ENCODE measurements at regions not wholly inside any gene's neighbourhood (a gene's known extent, or its start where the extent isn't known, plus 50 kb on each side); places are given as distances from the start of the nearest gene placed in this dataset.
"Not testable (repeated sequence)": the region's sequence is repeated elsewhere in the genome, so short reads cannot be mapped to it uniquely, and the experiment has no call there.

DNA sequence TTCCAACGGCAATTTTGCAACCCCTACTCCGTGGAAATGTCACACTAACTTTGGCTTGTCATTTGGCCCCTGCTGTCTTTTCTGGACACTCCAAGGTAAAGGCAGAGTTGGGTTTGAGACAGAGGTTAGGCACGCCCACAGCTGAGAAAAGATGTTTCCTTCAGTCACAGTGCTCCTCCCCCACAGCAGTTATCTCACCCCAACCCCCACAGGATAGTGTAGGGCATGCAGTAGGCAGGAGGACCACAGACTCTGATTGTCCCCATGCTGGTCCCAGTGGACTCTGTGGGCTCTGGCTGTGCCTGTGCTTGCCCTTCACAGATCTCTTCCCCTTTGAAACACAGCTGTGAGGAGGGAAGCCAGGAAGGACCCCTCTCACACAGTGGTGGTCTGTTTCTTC is 124.0 kb upstream of the CARMIL1 start:
- Mint-ChIP-seq H3K27ac (no peak overlapping the region), H3K4me1 (ENCODE audit: low read depth in 2 of 2) (no peaks in the 10 kb centered on the region), H3K27me3 (peaks cover 0 to 13% of the 10 kb centered on the region in 2 donors), H3K36me3 (ENCODE audit: insufficient read depth) (no peaks in the 10 kb centered on the region), H3K4me3 (no peak overlapping the region), H3K9me3 (peaks cover 1 to 7% of the 10 kb centered on the region in 2 donors)
- ATAC-seq (replicated peaks): no peak
- no peak for DNase-seq

GRCh38 chr6:25156123-25156522 is 123.1 kb upstream of the CARMIL1 start:
- Mint-ChIP-seq H3K36me3 (ENCODE audit: insufficient read depth) (no peaks in the 10 kb centered on the region), H3K27me3 (peaks cover 4 to 21% of the 10 kb centered on the region in 2 donors), H3K27ac (no peak overlapping the region), H3K4me3 (no peak overlapping the region), H3K9me3 (peaks cover 1 to 7% of the 10 kb centered on the region in 2 donors), H3K4me1 (ENCODE audit: low read depth in 2 of 2) (no peaks in the 10 kb centered on the region)
- no peak for ATAC-seq (replicated peaks)
- no peak for DNase-seq

GRCh38 chr6:25157183-25157582 is 122.0 kb upstream of the CARMIL1 start:
- Mint-ChIP-seq H3K27me3 (peaks cover 6 to 21% of the 10 kb centered on the region in 2 donors), H3K4me1 (ENCODE audit: low read depth in 2 of 2) (no peaks in the 10 kb centered on the region), H3K27ac (no peak overlapping the region), H3K9me3 (peaks cover 1 to 7% of the 10 kb centered on the region in 2 donors), H3K36me3 (ENCODE audit: insufficient read depth) (no peaks in the 10 kb centered on the region), H3K4me3 (no peak overlapping the region)
- DNase-seq (no peak), ATAC-seq (replicated peaks) (no peak)

GRCh38 chr6:25157842-25158241 is 121.3 kb upstream of the CARMIL1 start:
- no peaks in the 10 kb centered on the region for H3K36me3 Mint-ChIP-seq (ENCODE audit: insufficient read depth)
- H3K27me3 Mint-ChIP-seq: peaks cover 6 to 21% of the 10 kb centered on the region in 2 donors
- DNase-seq (no peak), ATAC-seq (replicated peaks) (no peak)
- no peak overlapping the region for H3K4me3 Mint-ChIP-seq
- H3K4me1 Mint-ChIP-seq (ENCODE audit: low read depth in 2 of 2): no peaks in the 10 kb centered on the region
- H3K27ac Mint-ChIP-seq: no peak overlapping the region
- H3K9me3 Mint-ChIP-seq: peaks cover 1 to 7% of the 10 kb centered on the region in 2 donors

DNA sequence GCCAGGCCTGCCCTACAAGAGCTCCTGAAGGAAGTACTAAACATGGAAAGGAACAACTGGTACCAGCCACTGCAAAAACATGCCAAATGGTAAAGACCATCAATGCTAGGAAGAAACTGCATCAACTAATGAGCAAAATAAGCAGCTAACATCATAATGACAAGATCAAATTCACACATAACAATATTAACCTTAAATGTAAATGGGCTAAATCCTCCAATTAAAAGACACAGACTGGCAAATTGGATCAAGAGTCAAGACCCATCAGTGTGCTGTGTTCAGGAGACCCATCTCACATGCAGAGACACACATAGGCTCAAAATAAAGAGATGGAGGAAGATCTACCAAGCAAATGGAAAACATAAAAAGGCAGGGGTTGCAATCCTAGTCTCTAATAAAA is 119.0 kb upstream of the CARMIL1 start:
- H3K4me1 Mint-ChIP-seq (ENCODE audit: low read depth in 2 of 2); H3K4me3 Mint-ChIP-seq; DNase-seq; ATAC-seq (replicated peaks); H3K36me3 Mint-ChIP-seq (ENCODE audit: insufficient read depth); H3K9me3 Mint-ChIP-seq; H3K27ac Mint-ChIP-seq: not testable (repeated sequence)
- peaks cover 6 to 21% of the 10 kb centered on the region in 2 donors for H3K27me3 Mint-ChIP-seq

- no peak overlapping the region for H3K27ac Mint-ChIP-seq
- peaks cover 7% of the 10 kb centered on the region for H3K36me3 Mint-ChIP-seq (ENCODE audit: insufficient read depth)
- no peak for DNase-seq
- no peaks in the 10 kb centered on the region for H3K4me1 Mint-ChIP-seq (ENCODE audit: low read depth in 2 of 2)
- H3K9me3 Mint-ChIP-seq: no peaks in the 10 kb centered on the region
- H3K4me3 Mint-ChIP-seq: no peak overlapping the region
- ATAC-seq (replicated peaks): no peak
- peaks cover 6 to 8% of the 10 kb centered on the region in 2 donors for H3K27me3 Mint-ChIP-seq
Observed at GRCh38 chr6:25165177-25165576, 114.0 kb upstream of the CARMIL1 start.

- H3K9me3 Mint-ChIP-seq: no peaks in the 10 kb centered on the region
- H3K36me3 Mint-ChIP-seq (ENCODE audit: insufficient read depth): peaks cover 7% of the 10 kb centered on the region
- H3K4me1 Mint-ChIP-seq (ENCODE audit: low read depth in 2 of 2): no peaks in the 10 kb centered on the region
- no peak overlapping the region for H3K27ac Mint-ChIP-seq
- H3K27me3 Mint-ChIP-seq: peaks cover 2 to 6% of the 10 kb centered on the region in 2 donors
- DNase-seq (no peak), ATAC-seq (replicated peaks) (no peak)
- H3K4me3 Mint-ChIP-seq: no peak overlapping the region
Observed at GRCh38 chr6:25165800-25166199, 113.4 kb upstream of the CARMIL1 start.

DNA sequence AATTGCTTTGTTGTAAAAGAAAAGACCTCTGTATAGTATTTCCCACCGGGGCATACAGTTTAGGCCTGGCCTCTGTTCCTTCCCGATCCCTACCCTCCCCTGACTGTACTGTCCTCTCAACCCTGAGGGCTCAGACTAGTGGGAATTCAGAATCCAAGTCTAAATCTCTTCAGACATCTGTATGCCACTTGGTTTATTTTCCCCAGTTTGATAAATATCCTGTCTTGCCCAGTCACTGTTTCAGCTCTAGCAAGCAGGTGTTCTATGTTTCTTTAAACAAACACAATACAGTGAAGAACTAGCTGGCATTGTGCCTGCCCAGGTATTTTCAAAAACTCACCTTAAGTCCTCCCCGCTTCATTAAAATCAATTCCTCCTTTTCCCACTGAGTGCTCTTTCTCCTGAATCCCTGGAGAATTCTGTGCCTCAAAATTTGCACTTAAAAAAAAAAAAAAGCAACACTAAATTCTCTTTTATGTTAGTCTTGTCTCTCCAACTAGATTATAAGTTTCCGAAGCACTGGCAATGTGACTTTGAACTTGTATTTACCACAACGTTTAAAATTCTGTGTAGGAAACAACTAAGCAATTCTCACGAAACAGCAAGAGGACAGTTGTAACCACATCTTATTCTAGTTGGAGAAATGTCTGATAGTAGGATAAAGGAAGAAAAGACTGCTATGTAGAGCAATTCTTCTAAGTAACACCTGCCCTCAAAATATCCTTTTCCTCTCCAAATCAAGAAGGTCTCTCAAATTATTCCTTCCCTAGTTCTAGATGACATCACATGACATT is 112.0 kb upstream of the CARMIL1 start:
- H3K4me1 Mint-ChIP-seq (ENCODE audit: low read depth in 2 of 2): no peaks in the 10 kb centered on the region
- H3K36me3 Mint-ChIP-seq (ENCODE audit: insufficient read depth): peaks cover 7% of the 10 kb centered on the region

DNA sequence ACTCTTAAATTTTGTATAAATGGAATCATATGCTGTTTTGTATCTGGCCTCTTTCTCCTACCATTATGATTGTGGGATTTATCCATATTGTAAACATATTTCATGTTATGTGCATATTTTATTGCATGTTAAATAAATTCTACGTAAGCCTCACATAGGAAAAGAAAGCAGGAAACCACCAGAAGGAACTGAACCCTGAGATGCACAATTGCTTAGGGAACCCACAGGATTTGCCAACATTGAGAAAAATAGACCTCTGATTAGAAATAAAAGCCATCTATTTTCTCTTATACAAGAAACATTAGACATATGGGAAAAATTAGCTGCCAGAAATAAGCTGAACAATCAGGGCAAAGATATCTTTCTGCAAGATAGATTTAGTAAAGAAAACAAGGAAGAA is 111.2 kb upstream of the CARMIL1 start:
- Mint-ChIP-seq H3K36me3 (ENCODE audit: insufficient read depth) (peaks cover 7% of the 10 kb centered on the region), H3K27ac (no peak overlapping the region), H3K27me3 (no peaks in the 10 kb centered on the region), H3K4me1 (ENCODE audit: low read depth in 2 of 2) (no peaks in the 10 kb centered on the region), H3K4me3 (no peak overlapping the region), H3K9me3 (no peaks in the 10 kb centered on the region)
- DNase-seq: no peak
- ATAC-seq (replicated peaks): no peak

More for the DNA sequence above, 112.0 kb upstream of the CARMIL1 start:
- Mint-ChIP-seq H3K4me3 (no peak overlapping the region), H3K27me3 (no peaks in the 10 kb centered on the region), H3K27ac (no peak overlapping the region), H3K9me3 (no peaks in the 10 kb centered on the region)
- ATAC-seq (replicated peaks) (no peak), DNase-seq (no peak)

GRCh38 chr6:25168637-25169036 is 110.5 kb upstream of the CARMIL1 start:
- no peak for ATAC-seq (replicated peaks)

GRCh38 chr6:25169553-25169952 is 109.6 kb upstream of the CARMIL1 start:
- DNase-seq: no peak
- no peak for ATAC-seq (replicated peaks)
- no peaks in the 10 kb centered on the region for H3K9me3 Mint-ChIP-seq
- H3K4me1 Mint-ChIP-seq (ENCODE audit: low read depth in 2 of 2): no peaks in the 10 kb centered on the region
- H3K36me3 Mint-ChIP-seq (ENCODE audit: insufficient read depth): peaks cover 6% of the 10 kb centered on the region
- H3K27me3 Mint-ChIP-seq: no peaks in the 10 kb centered on the region
- no peak overlapping the region for H3K27ac Mint-ChIP-seq
- H3K4me3 Mint-ChIP-seq: no peak overlapping the region

More at GRCh38 chr6:25168637-25169036, 110.5 kb upstream of the CARMIL1 start:
- Mint-ChIP-seq H3K4me1 (ENCODE audit: low read depth in 2 of 2) (no peaks in the 10 kb centered on the region), H3K4me3 (no peak overlapping the region), H3K27ac (no peak overlapping the region), H3K36me3 (ENCODE audit: insufficient read depth) (peaks cover 7% of the 10 kb centered on the region), H3K9me3 (no peaks in the 10 kb centered on the region), H3K27me3 (no peaks in the 10 kb centered on the region)
- DNase-seq: no peak

DNA sequence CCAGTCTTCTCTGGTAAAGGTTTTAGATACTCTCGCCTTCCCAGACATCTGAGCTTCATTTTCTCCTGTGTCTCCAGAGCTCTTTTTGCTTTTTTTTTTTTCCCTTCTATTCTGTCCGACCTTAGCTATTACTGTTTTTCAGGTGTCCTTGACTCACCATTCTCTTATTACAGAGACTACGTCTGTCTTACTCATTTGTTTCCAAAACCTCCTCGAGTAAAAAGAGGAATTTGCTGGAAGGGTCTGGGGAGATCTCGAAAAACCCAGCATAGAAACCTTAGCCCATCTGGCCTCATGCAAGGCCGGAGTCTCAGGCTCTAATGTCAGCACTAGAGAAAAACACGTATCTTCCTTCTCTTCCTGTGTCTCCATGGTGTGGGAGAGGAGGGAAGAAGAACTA is 109.2 kb upstream of the CARMIL1 start:
- Mint-ChIP-seq H3K36me3 (ENCODE audit: insufficient read depth) (peaks cover 2% of the 10 kb centered on the region), H3K9me3 (no peaks in the 10 kb centered on the region)

GRCh38 chr6:25170640-25171039 is 108.5 kb upstream of the CARMIL1 start:
- H3K9me3 Mint-ChIP-seq: no peaks in the 10 kb centered on the region
- H3K4me3 Mint-ChIP-seq: no peak overlapping the region
- no peaks in the 10 kb centered on the region for H3K36me3 Mint-ChIP-seq (ENCODE audit: insufficient read depth)
- no peaks in the 10 kb centered on the region for H3K4me1 Mint-ChIP-seq (ENCODE audit: low read depth in 2 of 2)
- ATAC-seq (replicated peaks) (no peak), DNase-seq (no peak)
- no peaks in the 10 kb centered on the region for H3K27me3 Mint-ChIP-seq
- no peak overlapping the region for H3K27ac Mint-ChIP-seq

More for the DNA sequence above, 109.2 kb upstream of the CARMIL1 start:
- no peak overlapping the region for H3K4me3 Mint-ChIP-seq
- H3K27me3 Mint-ChIP-seq: no peaks in the 10 kb centered on the region
- H3K4me1 Mint-ChIP-seq (ENCODE audit: low read depth in 2 of 2): no peaks in the 10 kb centered on the region
- no peak overlapping the region for H3K27ac Mint-ChIP-seq
- no peak for DNase-seq
- ATAC-seq (replicated peaks): no peak

GRCh38 chr6:25171301-25171700 is 107.9 kb upstream of the CARMIL1 start:
- no peak overlapping the region for H3K4me3 Mint-ChIP-seq
- no peaks in the 10 kb centered on the region for H3K4me1 Mint-ChIP-seq (ENCODE audit: low read depth in 2 of 2)
- no peaks in the 10 kb centered on the region for H3K9me3 Mint-ChIP-seq
- H3K36me3 Mint-ChIP-seq (ENCODE audit: insufficient read depth): no peaks in the 10 kb centered on the region
- ATAC-seq (replicated peaks) (no peak), DNase-seq (no peak)
- H3K27ac Mint-ChIP-seq: no peak overlapping the region
- no peaks in the 10 kb centered on the region for H3K27me3 Mint-ChIP-seq
